D341Med (cell line): ENCODE measurements at regions not wholly inside any gene's neighbourhood (a gene's known extent, or its start where the extent isn't known, plus 50 kb on each side); places are given as distances from the start of the nearest gene placed in this dataset.
"Not testable (repeated sequence)": the region's sequence is repeated elsewhere in the genome, so short reads cannot be mapped to it uniquely, and the experiment has no call there.

Source experiments
- DNase-seq: peaks from one replicate; pipeline ENCODE4 v3.0.0; 2012; ENCODE audit warnings: low spot score

GRCh38 chr7:57060506-57060905 is 71.7 kb downstream of the ZNF479 start:
- not testable (repeated sequence) for DNase-seq

GRCh38 chr7:57016341-57016740 is 115.9 kb downstream of the ZNF479 start:
- DNase-seq: not testable (repeated sequence)

DNA sequence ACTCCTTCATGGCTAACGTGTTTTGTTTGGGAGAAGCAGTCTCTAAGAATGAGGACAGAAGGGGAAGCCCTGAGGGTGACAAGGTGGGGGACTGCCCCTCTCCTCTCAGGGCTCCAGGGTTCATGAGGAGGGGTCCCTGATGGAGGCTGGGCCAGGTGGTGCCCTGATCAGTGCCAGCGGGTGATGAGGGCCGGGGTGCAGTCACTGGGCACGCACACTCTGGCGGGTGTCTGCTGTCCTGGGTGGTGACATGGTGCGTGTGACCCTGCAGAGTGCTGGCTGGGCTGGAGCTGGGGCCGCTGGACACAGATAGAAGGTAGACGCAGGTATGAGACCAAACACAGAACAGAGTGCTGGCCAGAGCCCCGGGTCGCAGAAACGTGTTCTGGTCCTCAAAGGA is 118.5 kb downstream of the ZNF479 start:
- DNase-seq: not testable (repeated sequence)

- DNase-seq: not testable (repeated sequence)
These were observed 119.3 kb downstream of the ZNF479 start for GRCh38 chr7:57012907-57013306.

DNA sequence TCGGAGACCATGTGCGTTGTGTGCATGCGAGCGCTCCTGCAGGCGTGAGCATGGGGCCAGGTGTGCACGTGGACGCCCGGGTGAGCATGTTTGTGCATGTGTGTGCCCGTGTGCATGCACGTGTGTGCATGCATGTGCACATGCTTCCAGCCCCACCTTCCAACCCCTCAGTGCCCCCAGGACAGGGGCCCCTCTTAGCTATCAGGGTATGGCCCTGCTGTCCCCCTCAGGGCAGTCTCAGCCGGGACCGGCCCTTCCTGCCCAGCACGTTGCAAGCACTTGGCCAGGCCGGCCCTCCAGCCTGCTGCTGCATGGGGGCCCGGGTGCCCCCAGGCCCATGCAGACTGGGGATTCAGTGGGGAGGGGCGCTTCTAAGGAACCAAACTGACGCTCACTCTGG is 123.0 kb downstream of the ZNF479 start:
- not testable (repeated sequence) for DNase-seq

GRCh38 chr7:57005974-57006373 is 126.3 kb downstream of the ZNF479 start:
- DNase-seq: not testable (repeated sequence)

GRCh38 chr7:57003821-57004220 is 128.4 kb downstream of the ZNF479 start:
- not testable (repeated sequence) for DNase-seq

GRCh38 chr7:57001926-57002325 is 130.3 kb downstream of the ZNF479 start:
- DNase-seq: not testable (repeated sequence)

DNA sequence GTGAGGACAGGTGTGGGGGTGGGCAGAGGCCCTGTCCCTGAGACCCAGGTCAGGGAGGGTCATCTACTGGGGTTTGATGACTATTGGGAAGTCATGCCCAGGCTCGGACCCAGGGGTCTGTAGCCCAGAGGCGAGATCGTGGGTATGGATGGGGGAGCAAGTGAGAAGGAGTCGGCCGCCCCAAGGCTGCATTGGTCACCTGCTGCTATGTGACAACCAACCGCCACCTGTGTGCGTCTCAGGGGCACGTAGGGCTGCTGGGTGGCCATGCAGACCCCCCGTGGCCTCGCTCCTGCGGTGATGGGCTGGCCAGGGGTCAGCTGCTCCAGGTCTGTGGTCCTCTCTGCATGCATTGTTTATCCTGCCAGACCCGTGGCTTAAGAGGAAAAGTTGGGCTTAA is 138.5 kb downstream of the ZNF479 start:
- peak; percentile 4 for DNase-seq

GRCh38 chr7:56957737-56958408 is 174.4 kb downstream of the ZNF479 start:
- not testable (repeated sequence) for DNase-seq

DNA sequence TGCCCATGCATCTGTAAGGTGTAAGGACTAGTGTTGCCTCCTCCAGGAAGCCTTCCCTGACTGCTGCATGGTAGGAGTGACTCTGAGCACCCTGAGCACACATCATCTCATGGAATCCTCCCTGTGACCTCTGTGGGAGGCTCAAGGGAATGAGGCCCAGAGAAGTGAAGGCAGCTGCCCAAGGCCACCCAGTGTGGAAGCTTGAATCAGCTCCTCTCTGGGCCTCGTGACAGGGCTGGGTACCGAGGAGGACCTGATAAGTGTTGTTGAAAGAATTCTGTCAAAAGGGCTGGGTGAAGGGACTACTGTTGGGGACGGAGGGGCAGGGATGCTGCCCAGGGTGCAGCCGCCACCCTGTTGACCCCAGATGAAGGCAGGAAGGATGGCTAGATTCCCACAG is 175.2 kb downstream of the ZNF479 start:
- DNase-seq: not testable (repeated sequence)

- not testable (repeated sequence) for DNase-seq
These were observed 183.6 kb downstream of the ZNF479 start for GRCh38 chr7:56948390-56949379.

GRCh38 chr7:56940050-56940449 is 192.2 kb downstream of the ZNF479 start:
- DNase-seq: not testable (repeated sequence)

- not testable (repeated sequence) for DNase-seq
These were observed 208.3 kb downstream of the ZNF479 start for GRCh38 chr7:56923892-56924291.

DNA sequence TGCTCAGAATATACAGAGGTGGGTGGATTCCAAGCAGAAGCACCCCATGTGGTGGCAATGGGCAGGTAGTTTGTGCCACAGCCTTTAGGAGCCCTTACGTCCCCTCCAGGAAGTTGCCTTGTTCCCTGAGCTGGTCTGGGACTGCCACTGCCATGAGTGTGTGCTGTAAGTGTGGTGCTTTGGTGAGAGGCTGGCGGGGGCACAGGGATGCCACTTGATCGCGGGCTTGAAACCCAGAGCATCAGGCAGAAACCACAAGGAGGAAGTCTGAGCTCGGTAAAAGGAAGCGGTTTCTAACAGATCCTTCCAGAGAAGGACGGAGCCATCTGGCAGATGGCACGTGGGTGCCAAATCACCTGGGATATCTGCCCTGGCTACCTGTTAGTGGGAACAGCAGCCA is 221.3 kb downstream of the ZNF479 start:
- DNase-seq: not testable (repeated sequence)

- not testable (repeated sequence) for DNase-seq
These were observed 242.8 kb downstream of the ZNF479 start for GRCh38 chr7:56889454-56889853.

GRCh38 chr7:56885132-56885531 is 247.1 kb downstream of the ZNF479 start:
- DNase-seq: not testable (repeated sequence)

DNA sequence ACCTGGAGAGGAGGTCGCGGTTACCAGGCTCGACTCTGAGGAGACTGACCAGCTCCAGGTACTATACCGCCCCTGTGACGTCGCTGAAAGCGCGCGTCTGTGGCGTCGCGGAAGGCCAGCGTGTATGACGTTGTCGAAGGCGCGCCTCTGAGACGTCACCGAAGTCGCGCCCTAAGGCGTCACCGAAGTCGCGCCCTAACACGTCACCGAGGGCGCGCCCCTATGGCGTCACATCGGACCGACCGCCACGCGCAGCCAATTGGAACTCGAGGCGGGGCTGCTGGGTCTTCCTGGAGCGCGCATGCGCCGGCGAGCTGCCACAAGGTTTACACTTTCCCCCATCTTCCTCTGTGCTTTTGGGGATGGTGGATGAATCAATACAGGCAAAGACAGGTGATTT is 249.9 kb downstream of the ZNF479 start:
- DNase-seq: not testable (repeated sequence)
